ENCODE measurements at regions not wholly inside any gene's neighbourhood (a gene's known extent, or its start where the extent isn't known, plus 50 kb on each side); places are given as distances from the start of the nearest gene placed in this dataset.

DNA sequence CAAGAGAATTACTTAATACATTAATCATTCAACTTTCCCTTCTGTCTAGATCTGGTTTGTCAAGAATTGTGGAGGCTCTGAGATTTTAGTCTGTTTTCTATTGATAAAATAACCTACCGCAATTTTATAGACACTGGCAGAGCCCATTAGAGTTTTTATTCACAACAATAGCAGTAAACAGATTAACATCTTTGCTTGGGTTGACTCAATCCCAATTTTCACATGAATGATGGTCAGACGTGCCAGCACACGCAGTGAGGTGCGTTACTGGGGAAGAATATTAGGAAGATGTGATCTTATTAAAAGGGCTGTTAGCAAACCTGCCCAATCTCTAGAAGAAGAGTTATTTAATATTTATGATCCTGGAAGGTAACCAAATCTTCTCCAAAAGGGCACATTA is 736.6 kb downstream of the MRPL39 start:
- CTCF ChIA-PET = no interaction called here

DNA sequence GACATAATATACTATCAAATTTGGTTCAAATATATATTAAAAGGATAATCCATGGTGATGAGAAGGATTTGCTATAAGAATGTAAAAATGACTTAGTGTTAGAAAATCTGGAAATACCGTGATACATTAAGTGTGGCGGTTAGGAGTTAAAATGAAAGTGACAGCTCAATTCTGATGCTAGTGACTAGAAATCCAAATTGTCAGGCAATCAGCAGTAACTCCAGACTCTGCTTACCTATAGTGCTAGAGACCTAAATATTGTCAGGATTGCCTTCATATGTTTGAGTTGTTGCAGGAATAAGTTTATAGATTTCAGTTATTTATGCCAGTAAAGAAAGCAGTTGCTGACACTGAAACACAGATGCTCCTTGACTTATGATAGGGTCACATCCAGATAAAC is 737.4 kb downstream of the MRPL39 start:
- 100% methylated on average over 2 of the region's 2 CpGs for WGBS (ENCODE audit: insufficient coverage)
- no peaks in the 10 kb centered on the region for H3K27me3 ChIP-seq (replicated peaks in 2 of 5; ENCODE audit: control insufficient read depth in 4 of 5, insufficient read depth in 5 of 5, low read length in 4 of 5)
- DNase-seq = no peak
- H3K4me3 ChIP-seq (ENCODE audit: control insufficient read depth in 1 of 7, extremely low read depth in 1 of 7, insufficient read depth in 4 of 7, low read depth in 2 of 7, low read length in 6 of 7) = no peak overlapping the region
- H3K9me3 ChIP-seq (ENCODE audit: control extremely low read depth in 1 of 5, control insufficient read depth in 4 of 5, insufficient read depth in 2 of 5, low read depth in 1 of 5, low read length in 4 of 5) = no peaks in the 10 kb centered on the region
- POLR2A ChIA-PET = no interaction called here
- no peak overlapping the region for H3K27ac ChIP-seq (ENCODE audit: insufficient read depth in 1 of 2, low read depth in 1 of 2, low read length in 2 of 2, poor library complexity in 1 of 2, severe bottlenecking in 2 of 2)
- CTCF ChIA-PET = no interaction called here
- no peaks in the 10 kb centered on the region for H3K4me1 ChIP-seq (ENCODE audit: control extremely low read depth in 1 of 4, control insufficient read depth in 4 of 4, insufficient read depth in 4 of 4, low read length in 3 of 4)
- H3K36me3 ChIP-seq (ENCODE audit: control insufficient read depth in 4 of 4, insufficient read depth in 4 of 4, low read length in 3 of 4) = no peaks in the 10 kb centered on the region

More for the DNA sequence above, 736.6 kb downstream of the MRPL39 start:
- H3K4me1 ChIP-seq (ENCODE audit: control extremely low read depth in 1 of 4, control insufficient read depth in 4 of 4, insufficient read depth in 4 of 4, low read length in 3 of 4) = no peaks in the 10 kb centered on the region
- WGBS (ENCODE audit: insufficient coverage) = 85% methylated on average over 3 of the region's 4 CpGs
- no peak overlapping the region for H3K4me3 ChIP-seq (ENCODE audit: control insufficient read depth in 1 of 7, extremely low read depth in 1 of 7, insufficient read depth in 4 of 7, low read depth in 2 of 7, low read length in 6 of 7)
- no peaks in the 10 kb centered on the region for H3K36me3 ChIP-seq (ENCODE audit: control insufficient read depth in 4 of 4, insufficient read depth in 4 of 4, low read length in 3 of 4)
- H3K27me3 ChIP-seq (replicated peaks in 2 of 5; ENCODE audit: control insufficient read depth in 4 of 5, insufficient read depth in 5 of 5, low read length in 4 of 5) = no peaks in the 10 kb centered on the region
- no peaks in the 10 kb centered on the region for H3K9me3 ChIP-seq (ENCODE audit: control extremely low read depth in 1 of 5, control insufficient read depth in 4 of 5, insufficient read depth in 2 of 5, low read depth in 1 of 5, low read length in 4 of 5)
- no peak overlapping the region for H3K27ac ChIP-seq (ENCODE audit: insufficient read depth in 1 of 2, low read depth in 1 of 2, low read length in 2 of 2, poor library complexity in 1 of 2, severe bottlenecking in 2 of 2)
- DNase-seq = no peak
- POLR2A ChIA-PET = no interaction called here

DNA sequence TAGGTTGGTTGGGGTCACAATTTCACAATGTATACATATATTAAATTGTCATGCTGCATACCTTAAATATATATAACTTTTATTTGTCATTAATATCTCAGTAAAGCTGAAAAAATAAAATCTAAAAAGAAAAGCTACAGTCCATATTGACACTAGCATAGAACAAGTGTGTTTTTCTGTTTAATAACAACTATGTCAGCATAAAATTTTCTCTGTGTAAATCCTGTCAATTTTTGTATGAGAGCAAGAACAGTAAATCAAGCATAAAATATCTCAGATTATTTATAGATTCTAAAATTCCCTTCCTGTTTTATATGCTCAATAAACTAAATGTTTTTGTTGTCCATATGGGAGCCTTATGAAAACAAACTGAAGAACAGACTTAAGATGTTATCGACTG is 739.2 kb downstream of the MRPL39 start:
- H3K4me1 ChIP-seq (ENCODE audit: control extremely low read depth in 1 of 4, control insufficient read depth in 4 of 4, insufficient read depth in 4 of 4, low read length in 3 of 4) = no peaks in the 10 kb centered on the region
- DNase-seq = no peak
- H3K36me3 ChIP-seq (ENCODE audit: control insufficient read depth in 4 of 4, insufficient read depth in 4 of 4, low read length in 3 of 4) = no peaks in the 10 kb centered on the region
- H3K27ac ChIP-seq (ENCODE audit: insufficient read depth in 1 of 2, low read depth in 1 of 2, low read length in 2 of 2, poor library complexity in 1 of 2, severe bottlenecking in 2 of 2) = no peak overlapping the region
- H3K9me3 ChIP-seq (ENCODE audit: control extremely low read depth in 1 of 5, control insufficient read depth in 4 of 5, insufficient read depth in 2 of 5, low read depth in 1 of 5, low read length in 4 of 5) = no peaks in the 10 kb centered on the region
- ChIA-PET POLR2A (no interaction called here), CTCF (no interaction called here)
- no peaks in the 10 kb centered on the region for H3K27me3 ChIP-seq (replicated peaks in 2 of 5; ENCODE audit: control insufficient read depth in 4 of 5, insufficient read depth in 5 of 5, low read length in 4 of 5)
- WGBS (ENCODE audit: insufficient coverage) = no CpG with 5 or more reads among the region's 1 CpG
- H3K4me3 ChIP-seq (ENCODE audit: control insufficient read depth in 1 of 7, extremely low read depth in 1 of 7, insufficient read depth in 4 of 7, low read depth in 2 of 7, low read length in 6 of 7) = no peak overlapping the region

DNA sequence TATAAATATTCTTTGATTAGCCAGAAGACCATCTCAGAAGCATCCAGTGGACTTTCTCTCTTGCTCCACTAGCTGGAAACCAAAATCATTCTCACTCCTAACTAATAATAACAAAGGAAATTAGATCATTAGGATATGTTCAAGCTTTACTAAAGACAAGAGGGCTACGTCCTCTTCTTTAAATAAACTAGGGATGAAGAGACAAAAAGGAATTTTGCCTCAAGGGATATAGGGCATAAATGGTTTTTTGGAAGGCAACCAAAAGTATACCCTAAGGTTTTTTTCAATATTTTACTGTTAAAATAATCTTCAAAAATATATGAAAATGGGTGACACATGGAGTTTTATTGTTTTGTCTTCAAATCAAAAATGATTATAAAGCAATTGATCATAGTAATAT is 745.8 kb downstream of the MRPL39 start:
- 83% methylated on average over 1 of the region's 1 CpG for WGBS (ENCODE audit: insufficient coverage)
- H3K4me1 ChIP-seq (ENCODE audit: control extremely low read depth in 1 of 4, control insufficient read depth in 4 of 4, insufficient read depth in 4 of 4, low read length in 3 of 4) = no peaks in the 10 kb centered on the region
- no peak for DNase-seq
- ChIA-PET POLR2A (no interaction called here), CTCF (no interaction called here)
- H3K9me3 ChIP-seq (ENCODE audit: control extremely low read depth in 1 of 5, control insufficient read depth in 4 of 5, insufficient read depth in 2 of 5, low read depth in 1 of 5, low read length in 4 of 5) = no peaks in the 10 kb centered on the region
- H3K4me3 ChIP-seq (ENCODE audit: control insufficient read depth in 1 of 7, extremely low read depth in 1 of 7, insufficient read depth in 4 of 7, low read depth in 2 of 7, low read length in 6 of 7) = no peak overlapping the region
- no peaks in the 10 kb centered on the region for H3K36me3 ChIP-seq (ENCODE audit: control insufficient read depth in 4 of 4, insufficient read depth in 4 of 4, low read length in 3 of 4)
- H3K27me3 ChIP-seq (replicated peaks in 2 of 5; ENCODE audit: control insufficient read depth in 4 of 5, insufficient read depth in 5 of 5, low read length in 4 of 5) = no peaks in the 10 kb centered on the region
- H3K27ac ChIP-seq (ENCODE audit: insufficient read depth in 1 of 2, low read depth in 1 of 2, low read length in 2 of 2, poor library complexity in 1 of 2, severe bottlenecking in 2 of 2) = no peak overlapping the region

DNA sequence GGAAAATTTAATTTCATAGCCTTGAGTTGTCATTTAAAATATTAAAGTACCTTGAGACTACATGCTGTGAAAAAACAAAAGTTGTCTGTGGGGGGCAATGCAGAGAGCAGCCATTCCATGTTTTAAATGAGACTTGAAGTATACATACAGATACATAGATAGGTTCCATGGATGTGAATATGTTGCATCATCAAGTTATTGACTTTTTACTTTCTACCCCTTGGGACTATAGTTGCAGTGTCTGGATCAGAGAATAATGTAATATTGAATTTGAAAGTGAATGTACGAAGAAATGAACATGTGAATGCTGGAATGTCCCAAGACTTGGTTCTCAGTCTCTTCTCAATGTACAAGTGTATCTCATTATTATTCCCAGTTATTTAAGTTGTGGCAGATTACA is 751.0 kb downstream of the MRPL39 start:
- Histone ChIP-seq H3K27me3 (replicated peaks in 2 of 5; ENCODE audit: control insufficient read depth in 4 of 5, insufficient read depth in 5 of 5, low read length in 4 of 5) (no peaks in the 10 kb centered on the region), H3K4me1 (ENCODE audit: control extremely low read depth in 1 of 4, control insufficient read depth in 4 of 4, insufficient read depth in 4 of 4, low read length in 3 of 4) (no peaks in the 10 kb centered on the region), H3K4me3 (ENCODE audit: control insufficient read depth in 1 of 7, extremely low read depth in 1 of 7, insufficient read depth in 4 of 7, low read depth in 2 of 7, low read length in 6 of 7) (no peak overlapping the region), H3K27ac (ENCODE audit: insufficient read depth in 1 of 2, low read depth in 1 of 2, low read length in 2 of 2, poor library complexity in 1 of 2, severe bottlenecking in 2 of 2) (no peak overlapping the region), H3K36me3 (ENCODE audit: control insufficient read depth in 4 of 4, insufficient read depth in 4 of 4, low read length in 3 of 4) (no peaks in the 10 kb centered on the region), H3K9me3 (ENCODE audit: control extremely low read depth in 1 of 5, control insufficient read depth in 4 of 5, insufficient read depth in 2 of 5, low read depth in 1 of 5, low read length in 4 of 5) (no peaks in the 10 kb centered on the region)
- ChIA-PET CTCF (no interaction called here), POLR2A (no interaction called here)
- WGBS (ENCODE audit: insufficient coverage) = no CpG with 5 or more reads among the region's 1 CpG
- DNase-seq = no peak

DNA sequence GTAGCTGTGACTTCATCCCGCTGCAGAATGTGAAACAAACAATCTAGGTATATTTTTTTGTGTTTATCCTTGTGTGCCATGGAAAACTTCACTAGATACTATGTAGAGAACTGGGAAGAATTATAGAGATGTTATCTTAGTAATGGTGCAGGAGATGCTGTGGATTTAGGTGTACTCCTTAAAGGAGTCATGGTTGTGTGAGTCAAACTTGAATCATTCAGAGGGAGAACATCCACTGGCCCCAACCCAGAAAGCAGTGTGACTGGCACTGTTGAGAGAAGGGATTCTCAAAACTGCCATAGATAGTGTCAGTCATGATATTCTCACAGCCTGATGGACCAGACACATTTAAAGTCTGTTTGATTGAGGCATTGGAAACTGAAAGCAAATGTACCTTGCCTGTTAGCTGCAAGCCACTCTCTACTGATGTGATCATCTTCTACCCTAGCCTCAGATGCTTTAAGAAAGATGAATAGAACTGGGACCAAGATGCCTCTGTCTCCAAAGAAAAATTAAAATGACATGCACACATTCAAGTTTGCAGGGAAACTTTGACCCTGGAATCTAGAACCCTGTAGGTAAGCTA is 754.6 kb downstream of the MRPL39 start:
- Histone ChIP-seq H3K27ac (ENCODE audit: insufficient read depth in 1 of 2, low read depth in 1 of 2, low read length in 2 of 2, poor library complexity in 1 of 2, severe bottlenecking in 2 of 2) (no peak overlapping the region), H3K9me3 (ENCODE audit: control extremely low read depth in 1 of 5, control insufficient read depth in 4 of 5, insufficient read depth in 2 of 5, low read depth in 1 of 5, low read length in 4 of 5) (peaks cover 0 to 3% (median 0%) of the 10 kb centered on the region in 5 experiments), H3K36me3 (ENCODE audit: control insufficient read depth in 4 of 4, insufficient read depth in 4 of 4, low read length in 3 of 4) (no peaks in the 10 kb centered on the region), H3K4me3 (ENCODE audit: control insufficient read depth in 1 of 7, extremely low read depth in 1 of 7, insufficient read depth in 4 of 7, low read depth in 2 of 7, low read length in 6 of 7) (no peak overlapping the region), H3K27me3 (replicated peaks in 2 of 5; ENCODE audit: control insufficient read depth in 4 of 5, insufficient read depth in 5 of 5, low read length in 4 of 5) (no peaks in the 10 kb centered on the region), H3K4me1 (ENCODE audit: control extremely low read depth in 1 of 4, control insufficient read depth in 4 of 4, insufficient read depth in 4 of 4, low read length in 3 of 4) (no peaks in the 10 kb centered on the region)
- ChIA-PET POLR2A (no interaction called here), CTCF (no interaction called here)
- no peak for DNase-seq
- 100% methylated on average over 1 of the region's 1 CpG for WGBS (ENCODE audit: insufficient coverage)

DNA sequence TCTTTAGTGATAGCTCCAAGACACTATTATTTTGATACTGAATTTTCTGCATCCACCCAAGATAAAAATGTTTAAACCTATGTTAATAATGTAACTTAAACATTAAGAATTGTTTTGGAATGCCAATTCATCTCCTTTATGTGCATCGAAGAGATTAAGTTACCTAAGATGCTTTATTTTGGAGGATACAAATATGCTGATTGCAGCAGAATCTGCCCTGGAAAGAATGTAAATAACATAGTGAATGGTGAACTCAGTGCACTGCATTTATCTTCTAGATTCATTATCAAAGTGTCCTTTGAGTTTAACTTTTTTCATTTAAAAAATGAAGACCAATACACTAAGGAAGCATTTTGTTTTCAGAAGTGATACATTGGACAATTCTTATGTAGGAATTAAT is 757.2 kb downstream of the MRPL39 start:
- ChIA-PET CTCF (no interaction called here), POLR2A (no interaction called here)
- Histone ChIP-seq H3K4me3 (ENCODE audit: control insufficient read depth in 1 of 7, extremely low read depth in 1 of 7, insufficient read depth in 4 of 7, low read depth in 2 of 7, low read length in 6 of 7) (no peak overlapping the region), H3K9me3 (ENCODE audit: control extremely low read depth in 1 of 5, control insufficient read depth in 4 of 5, insufficient read depth in 2 of 5, low read depth in 1 of 5, low read length in 4 of 5) (peaks cover 0 to 3% (median 0%) of the 10 kb centered on the region in 5 experiments), H3K36me3 (ENCODE audit: control insufficient read depth in 4 of 4, insufficient read depth in 4 of 4, low read length in 3 of 4) (no peaks in the 10 kb centered on the region), H3K4me1 (ENCODE audit: control extremely low read depth in 1 of 4, control insufficient read depth in 4 of 4, insufficient read depth in 4 of 4, low read length in 3 of 4) (no peaks in the 10 kb centered on the region), H3K27ac (ENCODE audit: insufficient read depth in 1 of 2, low read depth in 1 of 2, low read length in 2 of 2, poor library complexity in 1 of 2, severe bottlenecking in 2 of 2) (no peak overlapping the region), H3K27me3 (replicated peaks in 2 of 5; ENCODE audit: control insufficient read depth in 4 of 5, insufficient read depth in 5 of 5, low read length in 4 of 5) (no peaks in the 10 kb centered on the region)
- WGBS (ENCODE audit: insufficient coverage) = 100% methylated on average over 1 of the region's 1 CpG
- DNase-seq = no peak
